Activated CD4-positive, alpha-beta T cell treated with anti-CD3 and anti-CD28 coated beads for 48 hours (primary cell): ENCODE measurements at regions not wholly inside any gene's neighbourhood (a gene's known extent, or its start where the extent isn't known, plus 50 kb on each side); places are given as distances from the start of the nearest gene placed in this dataset.
"Not testable (repeated sequence)": the region's sequence is repeated elsewhere in the genome, so short reads cannot be mapped to it uniquely, and the experiment has no call there.

ENCODE experiments used
- DNase-seq: peaks from one replicate; pipeline ENCODE4 v3.0.0-alpha.2; 2020

DNA sequence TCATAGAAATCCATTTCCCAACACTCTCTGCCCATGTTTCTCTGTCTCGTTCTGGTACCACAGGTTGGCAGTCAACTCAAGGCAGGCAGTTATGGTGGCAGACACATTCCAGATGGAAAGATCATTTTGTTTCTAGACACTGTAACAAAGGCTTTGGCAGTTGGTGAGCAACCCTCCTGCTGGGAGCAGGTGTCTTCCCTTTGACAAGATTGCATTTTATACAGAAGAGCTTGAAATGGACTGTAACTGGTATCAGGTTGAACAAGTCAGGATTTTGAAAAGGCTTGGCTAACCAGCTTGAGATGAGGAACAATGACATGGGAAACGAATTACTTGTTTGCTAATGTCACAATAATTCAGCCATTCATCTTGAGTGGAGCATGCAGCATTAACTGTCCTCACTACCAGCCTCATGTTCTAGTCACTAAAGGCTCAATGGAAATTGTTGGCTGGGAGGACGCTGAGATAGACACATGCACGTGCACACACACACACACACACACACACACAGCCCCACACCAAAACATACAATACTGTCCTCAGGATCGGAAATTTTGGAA, 170.0 kb downstream of the SEMA6D start:
- no peak for DNase-seq

DNA sequence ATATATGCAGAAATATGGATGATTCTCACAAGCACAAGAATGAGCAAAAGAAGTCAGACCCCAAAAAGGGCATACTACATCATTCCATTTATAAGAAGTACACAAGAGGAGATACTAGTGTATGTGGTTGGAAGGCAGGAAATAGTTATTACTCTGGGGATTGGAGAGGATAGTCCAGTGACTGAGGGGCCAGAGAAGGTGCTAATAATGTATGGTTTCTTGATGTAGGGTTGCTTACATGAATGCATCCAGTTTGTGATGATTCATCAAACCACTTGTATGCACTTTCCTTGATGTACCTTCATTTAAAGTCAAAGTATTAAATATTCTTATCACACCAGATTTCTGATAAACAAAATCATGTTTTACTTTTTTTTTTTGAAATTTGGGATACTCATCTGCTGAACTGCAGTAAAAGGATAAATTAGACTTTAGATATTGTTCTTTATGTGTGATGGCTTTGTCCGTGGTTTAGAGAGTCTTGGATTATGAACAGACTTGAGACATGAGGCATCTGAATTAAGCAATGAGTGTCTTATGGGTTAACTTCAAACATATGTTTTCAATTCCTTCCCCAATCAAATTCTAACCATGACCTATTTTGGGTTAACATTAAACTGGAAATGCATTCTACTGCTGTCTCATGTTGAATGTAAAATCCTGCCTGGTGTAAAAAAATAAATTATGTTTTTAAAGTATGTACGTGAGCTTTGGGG, 171.2 kb downstream of the SEMA6D start:
- no peak for DNase-seq

DNA sequence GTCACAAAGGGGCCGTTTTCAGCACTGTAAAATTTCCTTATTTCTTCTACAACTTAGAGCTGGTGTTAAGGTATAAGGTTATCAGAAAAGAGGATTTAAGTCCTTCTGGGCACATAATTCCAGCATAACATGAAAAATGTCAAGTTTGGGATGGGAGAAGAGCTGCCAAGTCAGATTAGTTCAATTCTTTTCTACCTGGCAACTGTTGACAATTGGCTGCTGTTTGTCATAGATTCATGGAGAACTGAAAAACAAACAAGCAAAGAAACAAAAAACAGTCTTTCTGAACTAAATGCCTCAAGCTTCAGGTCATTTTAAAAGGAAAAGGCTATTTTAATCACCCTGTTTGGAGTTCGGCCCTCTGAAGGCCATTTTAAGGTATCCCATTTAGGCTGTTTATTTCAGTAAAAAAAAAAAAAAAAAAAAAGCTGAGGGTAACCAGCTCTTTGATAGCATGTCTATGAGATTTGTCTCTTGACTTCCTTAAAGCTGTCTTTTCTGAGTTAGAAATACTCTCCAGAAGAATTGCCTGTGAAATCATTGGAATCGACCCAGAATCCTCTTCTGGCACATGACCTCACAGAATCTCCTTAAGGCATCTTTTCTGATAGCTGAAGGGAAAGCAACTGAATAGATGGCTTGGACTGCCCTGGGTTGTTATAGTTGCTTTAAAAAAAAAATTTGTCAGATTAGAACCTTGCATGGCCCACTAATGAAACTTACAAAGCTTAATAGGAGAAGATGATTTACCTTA, 173.3 kb downstream of the SEMA6D start:
- DNase-seq: no peak

DNA sequence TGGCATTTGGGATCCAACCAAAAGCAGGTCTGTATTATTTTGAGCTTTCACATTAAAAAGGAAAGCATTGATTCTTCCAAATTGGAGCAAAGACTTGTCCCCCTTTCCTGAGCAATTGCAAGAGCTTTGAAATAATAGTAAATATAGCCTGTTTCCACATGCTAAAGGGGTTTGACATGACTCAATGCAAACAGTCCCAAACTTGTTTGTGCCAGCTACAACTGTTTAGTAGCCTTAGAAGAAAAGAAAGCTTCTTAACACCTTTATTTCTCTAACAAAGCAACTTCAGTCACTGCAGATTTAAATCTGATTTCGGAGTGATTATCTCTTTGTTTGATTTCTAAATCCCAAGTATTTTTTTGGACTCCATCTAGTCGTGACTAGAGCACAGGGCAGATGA, 180.2 kb downstream of the SEMA6D start:
- DNase-seq: no peak

DNA sequence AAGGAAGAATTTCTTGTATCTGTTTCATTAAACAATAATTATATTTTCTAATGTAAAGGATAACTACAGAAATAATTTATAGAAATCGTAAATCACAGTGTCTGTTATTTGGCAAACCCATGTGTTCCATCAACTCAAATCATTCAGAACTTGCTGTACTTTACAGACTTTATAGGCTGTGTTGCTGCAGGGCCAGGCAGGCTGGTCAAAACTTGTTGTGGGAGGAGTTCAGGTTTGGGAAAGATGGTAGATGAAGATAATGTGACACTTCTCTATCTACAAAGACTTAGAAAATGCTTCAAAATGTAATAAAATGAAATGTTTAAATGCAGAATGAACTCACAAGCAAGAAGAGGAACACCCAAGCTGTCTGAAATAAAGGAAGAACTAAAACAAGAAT, 183.4 kb downstream of the SEMA6D start:
- no peak for DNase-seq

DNA sequence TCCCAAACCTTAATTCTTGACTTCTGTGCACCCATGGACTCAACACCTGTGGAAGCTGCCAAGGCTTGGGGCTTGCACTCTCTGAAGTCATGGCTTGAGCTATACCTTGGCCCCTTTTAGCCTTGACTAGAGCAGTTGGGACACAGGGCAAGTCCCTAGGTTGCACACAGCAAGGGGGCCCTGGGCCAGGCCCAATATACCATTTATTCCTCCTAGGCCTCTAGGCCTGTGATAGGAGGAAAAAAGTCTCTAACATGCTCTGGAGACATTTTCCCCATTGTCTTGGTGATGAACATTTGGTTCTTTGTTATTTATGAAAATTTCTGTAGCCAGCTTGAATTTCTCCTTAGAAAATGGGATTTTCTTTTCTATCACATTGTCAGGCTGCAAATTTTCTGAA, 186.1 kb downstream of the SEMA6D start:
- no peak for DNase-seq

DNA sequence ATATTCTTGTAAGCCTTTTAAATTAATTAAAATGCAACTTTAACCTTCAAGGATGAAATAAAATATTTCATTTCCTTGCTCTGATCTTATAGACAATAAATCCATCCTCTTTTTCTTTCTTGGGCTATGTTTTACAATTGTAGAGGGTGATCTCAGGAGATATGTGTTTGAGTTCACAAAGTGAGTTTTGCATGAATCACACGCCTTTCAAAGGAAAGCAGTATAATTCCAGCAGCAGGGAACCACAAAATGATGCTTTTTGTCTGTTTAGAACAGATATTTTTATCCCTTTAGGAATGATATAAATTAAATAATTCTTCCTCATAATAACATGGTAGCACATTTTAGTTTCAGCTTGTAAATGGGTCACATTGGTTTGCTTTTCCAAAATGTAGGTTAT, 191.2 kb downstream of the SEMA6D start:
- no peak for DNase-seq

DNA sequence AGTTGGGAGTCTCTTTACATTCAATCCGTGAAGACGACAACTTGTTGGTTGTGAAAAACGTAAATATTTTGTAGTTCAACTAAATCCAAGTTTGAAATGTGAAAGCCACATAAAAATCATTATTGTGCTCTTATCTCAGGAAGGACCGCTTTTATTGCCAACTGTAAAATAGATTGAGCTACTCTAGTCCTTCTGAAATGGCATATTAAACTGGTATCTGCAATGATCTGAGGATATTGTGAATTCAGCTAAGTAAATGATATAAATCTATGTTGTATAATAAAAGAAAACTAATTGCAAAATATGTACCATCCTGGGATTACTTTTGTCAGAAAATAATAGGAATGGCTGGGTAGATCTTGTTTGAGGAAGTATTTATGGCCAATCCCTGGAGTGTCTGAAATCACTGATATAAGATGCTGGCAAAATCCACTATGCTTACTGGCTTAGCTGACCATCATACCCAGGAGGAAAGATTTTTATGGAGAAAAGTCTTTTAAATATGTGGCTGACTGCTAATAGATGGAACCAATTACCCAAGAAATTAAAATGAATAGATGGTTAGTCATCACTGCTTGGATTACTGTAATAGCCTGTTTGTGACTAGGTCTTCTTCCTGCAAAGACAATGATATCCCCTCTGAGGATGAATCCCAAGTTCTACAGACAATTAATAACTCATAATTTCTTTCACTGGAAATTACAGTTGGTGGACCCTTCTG, 191.8 kb downstream of the SEMA6D start:
- no peak for DNase-seq

DNA sequence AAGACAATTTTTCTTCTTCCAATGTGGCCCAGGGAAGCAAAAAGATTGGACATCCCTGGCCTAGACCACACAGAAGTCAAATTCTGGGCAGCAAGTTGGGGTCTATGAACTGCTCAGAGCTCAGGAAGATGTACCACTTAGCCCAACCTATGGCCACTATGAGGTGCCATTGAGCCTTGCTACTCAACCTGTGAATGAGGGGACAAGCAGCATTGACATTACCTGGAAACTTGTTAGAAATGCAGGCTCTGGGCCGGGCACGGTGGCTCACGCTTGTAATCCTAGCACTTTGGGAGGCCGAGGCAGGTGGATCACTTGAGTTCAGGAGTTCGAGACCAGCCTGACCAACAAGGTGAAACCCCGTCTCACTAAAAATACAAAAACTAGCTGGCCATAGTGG, 195.6 kb downstream of the SEMA6D start:
- DNase-seq: not testable (repeated sequence)

DNA sequence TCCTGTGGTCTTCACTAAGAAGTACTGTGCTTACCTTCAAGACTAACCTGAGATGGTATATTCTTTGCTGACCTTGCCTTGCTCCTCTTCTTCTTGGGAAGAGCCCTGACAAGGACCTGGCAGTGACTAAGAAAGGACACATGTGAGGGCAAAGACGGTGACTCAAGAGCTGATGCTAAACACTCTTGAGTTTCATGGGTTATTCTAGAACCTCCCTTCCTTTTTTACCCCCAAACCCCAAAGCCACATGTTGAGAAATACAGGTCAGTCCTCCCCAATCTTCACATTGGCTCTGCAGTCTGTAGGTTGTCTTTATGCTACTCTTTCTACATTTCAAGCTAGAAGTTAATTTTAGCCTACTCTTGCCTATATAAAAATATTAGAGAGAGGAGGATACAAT, 200.6 kb downstream of the SEMA6D start:
- DNase-seq: no peak

DNA sequence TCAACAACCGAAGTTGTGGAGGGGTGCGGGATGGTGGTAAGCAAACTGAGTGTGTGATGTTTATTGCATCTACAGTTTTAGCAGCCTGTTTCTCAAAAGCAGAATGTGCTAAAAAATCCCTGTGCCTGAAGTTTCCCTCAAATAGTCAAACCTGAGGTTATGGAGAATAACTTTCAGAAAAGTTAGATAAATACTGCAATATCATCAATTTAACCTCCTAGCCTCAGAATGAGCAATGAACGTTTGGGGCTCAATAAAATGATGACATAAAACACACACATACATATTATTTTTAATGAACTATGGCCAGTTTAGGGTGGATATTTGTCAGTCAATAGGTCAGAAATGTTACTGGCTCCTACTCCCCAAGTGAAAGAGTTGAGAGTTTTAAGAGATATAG, 201.6 kb downstream of the SEMA6D start:
- no peak for DNase-seq

DNA sequence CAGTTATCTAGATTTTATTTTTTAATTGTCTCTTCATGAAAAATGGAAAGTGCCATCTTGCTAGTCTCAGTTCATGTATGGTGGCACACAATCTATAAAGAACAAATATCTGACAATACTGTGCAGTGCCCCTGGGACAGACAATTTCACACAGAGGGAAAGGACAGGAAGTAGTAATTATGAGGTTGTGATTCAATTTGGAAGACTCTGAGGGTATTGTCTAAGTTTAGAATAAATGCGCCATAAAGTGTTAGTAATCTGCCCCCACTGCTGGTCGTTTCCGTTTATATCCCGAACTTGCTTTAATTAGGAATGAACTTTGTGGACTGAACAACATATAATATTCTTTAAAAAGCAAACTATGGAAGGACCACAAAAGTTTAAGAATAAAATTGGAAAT, 196.4 kb upstream of the SLC24A5 start:
- DNase-seq: no peak

DNA sequence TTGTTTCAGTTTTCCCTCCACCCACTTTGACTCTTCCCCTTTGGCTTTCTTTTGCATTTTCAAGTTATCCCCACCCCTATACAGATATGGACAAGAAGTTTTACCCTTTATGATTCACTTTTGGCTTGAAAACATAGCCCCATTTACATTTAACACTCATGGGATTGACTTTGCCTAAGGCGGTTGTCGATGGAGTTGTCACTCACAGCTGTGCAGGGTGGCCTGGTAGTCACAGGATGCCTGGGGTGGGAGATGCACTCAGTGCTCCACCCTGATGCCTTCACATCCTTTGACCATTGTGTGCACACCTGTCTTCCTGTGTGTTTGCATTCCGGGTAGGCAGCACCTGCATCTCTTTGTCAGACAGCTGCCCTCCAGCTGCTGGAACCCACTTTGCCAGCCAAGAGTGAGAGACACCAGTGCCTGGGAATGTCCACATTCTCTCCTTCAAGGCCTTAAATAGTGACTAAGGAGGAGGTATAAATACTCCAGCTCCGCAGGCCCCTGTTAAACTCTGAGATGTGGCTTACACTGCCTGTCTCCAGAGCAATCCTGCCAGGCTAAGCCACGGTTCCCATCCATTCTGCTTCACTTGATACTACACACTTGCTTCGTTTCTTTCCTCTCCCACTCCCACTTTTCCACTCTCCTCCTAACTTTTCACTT, 191.5 kb upstream of the SLC24A5 start:
- no peak for DNase-seq

DNA sequence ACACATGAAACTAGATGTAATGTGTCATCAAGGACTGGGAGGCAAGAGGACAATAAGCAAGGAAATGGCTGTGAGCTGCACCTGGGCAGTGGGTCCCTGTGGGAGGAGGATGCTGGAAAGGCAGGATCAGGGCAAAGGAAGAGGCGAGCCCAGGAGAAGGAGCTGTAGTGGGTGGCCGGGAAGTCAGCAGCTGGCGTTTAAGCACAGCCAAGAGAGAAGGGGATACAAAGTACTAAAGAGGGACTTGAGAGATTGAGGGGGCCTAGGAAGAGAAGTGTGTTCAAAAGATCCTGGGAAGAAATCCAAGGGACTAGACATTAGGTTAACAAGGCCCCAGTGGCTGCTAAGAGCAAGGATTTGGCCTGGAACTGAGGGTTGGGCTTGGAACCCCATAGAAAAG, 188.5 kb upstream of the SLC24A5 start:
- DNase-seq: no peak

DNA sequence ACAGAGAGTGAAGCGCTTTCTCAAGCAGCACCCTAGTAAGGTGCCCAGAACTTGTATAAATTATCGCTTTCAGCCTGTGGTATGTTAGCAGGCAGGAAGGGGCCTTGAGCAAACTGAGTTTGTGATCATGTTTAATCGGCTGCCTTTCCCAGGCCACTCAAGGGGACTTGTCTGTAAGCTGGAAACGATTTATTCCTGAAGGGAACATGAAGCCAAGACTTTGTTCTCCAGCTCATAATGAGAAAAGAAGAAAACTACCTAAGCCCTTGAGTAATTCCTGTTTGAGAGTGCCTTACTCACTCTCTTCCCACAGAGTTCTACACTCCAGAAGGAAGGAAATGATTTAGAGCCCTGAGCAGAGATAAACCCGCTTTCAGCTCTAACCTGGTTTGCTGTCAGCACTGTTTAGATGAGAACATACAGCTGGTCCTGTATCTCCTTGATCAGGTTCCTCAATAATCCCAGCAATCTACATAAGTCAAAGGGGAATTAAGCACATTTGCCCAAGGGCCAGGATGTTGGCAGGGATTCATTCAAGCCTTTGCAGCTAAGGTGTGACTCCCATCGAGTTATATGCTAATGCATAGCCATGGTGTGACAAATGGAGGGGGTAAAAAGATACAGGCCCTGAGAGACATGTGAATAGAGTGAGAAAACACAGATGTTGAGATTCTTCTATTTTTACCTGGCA, 187.7 kb upstream of the SLC24A5 start:
- no peak for DNase-seq

DNA sequence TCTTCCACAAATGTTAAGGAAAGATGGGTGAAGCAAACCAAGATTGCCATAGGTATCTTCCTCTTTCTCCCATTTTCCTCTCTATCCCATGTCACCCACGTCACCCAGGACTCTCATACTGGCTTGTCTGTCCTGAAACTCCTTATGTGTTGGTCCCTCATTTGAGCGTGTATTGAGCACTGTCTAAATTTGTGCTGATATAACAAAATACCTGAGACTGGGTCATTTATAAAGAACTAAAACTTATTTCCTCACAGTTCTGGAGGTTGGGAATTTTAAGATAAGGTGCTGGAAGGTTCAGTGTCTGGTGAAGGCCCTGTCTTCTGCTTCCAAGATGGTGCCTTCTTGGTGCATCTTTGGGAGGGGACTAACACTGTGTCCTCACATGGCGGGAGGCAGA, 186.9 kb upstream of the SLC24A5 start:
- DNase-seq: no peak

DNA sequence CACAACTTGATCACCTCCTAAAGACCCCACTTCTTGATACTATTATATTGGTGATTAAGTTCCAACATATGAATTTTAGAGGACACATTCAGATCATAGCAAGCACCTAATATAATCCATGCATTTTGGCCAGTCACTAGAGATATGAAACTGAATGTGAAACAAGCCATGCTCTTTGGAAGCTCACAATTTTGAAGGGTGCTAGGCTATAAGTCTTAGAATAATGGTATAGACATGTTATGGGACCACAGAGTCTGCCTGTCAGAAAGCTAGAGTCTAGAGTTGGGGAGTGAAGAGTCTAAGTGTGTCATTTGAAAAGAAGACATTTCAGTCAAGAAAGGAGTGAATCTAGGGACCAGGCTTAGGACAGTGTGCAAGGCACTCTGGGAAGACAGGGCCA, 186.4 kb upstream of the SLC24A5 start:
- DNase-seq: no peak

DNA sequence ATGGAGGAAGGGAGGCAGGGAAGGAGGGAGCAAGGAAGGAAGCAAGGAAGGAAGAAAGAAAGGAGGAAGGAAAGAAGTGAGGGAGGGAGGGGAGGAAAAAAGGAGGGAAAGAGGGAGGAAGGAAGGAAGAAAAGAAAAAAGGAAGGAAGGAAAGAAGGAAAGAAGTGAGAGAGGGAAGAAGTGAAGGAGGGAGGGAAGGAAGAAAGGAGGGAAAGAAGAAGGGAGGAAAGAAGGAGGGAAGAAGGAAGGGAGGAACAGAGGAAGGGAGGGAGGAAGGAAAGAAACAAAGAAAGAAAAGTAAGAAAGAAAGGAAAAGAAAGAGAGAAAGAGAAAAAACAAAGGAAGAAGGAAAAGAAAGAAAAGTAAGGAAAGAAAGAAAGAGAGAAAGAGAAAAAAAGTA, 183.0 kb upstream of the SLC24A5 start:
- no peak for DNase-seq

DNA sequence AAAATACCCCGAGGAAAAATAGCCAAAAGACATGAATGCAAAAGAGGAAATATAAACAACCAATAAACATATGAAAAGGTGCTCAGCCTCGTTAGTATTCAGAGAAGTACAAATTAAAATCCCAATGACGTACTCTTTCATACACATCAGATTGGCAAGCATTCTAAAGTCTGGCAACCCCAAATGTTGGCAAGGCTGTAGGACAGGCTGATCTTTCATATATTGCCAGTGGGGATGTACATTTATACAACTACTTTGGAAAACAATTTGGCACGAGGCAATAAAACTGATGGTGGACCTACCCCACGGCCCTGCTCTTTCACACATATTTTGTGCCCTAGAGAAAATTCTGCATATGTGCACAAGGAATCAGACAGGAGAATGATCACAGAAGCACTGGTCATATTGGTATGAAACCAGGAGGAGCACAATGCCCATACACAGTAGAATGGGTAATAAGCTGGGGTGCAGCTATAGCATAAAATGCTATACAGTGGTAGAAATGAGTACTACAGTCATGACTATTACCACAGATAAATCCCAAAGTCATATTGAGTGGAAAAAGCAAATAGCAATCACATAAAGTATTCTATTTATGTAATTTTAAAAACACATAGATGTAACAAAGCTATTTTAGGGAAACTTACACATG, 176.0 kb upstream of the SLC24A5 start:
- DNase-seq: no peak

DNA sequence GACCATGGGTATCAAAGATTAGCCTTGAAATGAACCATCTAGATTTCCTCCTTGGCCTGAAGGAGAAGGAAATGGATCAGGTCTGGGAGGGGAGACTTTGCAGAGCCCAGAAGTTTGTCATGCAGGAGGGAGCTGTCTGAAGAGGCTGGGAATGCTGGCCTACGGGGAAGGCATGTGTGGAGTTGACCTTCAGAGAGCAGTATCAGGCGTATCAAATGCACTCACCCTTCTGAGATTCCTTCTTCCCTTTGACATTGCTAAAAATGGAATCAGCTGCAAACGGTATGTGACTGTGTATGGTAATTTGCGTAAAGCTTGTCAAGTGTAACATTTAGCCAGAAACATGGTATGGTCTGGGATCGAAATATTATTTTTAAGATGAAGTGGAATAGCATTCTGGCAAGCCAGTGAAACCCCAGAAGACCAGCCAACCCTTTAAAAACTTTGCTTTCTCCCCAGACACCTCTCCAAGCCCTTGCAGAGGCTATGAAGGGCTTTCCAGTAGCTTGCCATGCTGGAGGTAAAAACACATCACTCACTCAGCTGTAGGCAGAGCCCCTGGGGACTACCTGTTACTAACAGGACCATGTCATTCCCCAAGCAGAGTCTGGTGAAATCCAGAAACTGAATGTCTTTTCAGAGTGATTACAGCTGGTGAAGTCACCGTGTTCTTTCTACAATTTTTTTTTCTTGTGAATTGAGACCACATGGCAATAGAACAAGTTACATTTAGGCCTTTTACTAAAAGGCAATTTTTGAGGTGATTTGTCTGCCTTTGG, 174.7 kb upstream of the SLC24A5 start:
- no peak for DNase-seq

DNA sequence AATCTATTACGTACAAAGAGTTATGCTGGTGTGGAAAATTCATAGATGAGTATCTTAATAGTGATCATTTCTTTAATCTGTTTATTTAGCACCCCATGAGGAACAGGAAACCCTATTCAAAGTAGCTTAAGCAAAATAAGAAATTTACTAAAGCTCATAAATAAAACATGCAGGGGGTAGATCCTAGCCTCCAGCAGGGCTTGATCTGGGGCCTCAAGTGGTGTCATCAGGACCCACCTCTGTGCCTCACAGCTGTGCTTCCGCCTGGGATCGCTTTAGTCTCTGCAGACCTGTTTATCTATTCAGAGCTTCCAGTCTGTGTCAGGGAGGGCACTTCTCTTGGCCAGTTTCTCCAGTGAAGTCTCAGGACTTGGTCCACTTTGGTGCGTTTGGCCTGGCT, 171.0 kb upstream of the SLC24A5 start:
- no peak for DNase-seq
